Upper lobe of left lung (tissue), 4 donors: ENCODE measurements at regions not wholly inside any gene's neighbourhood (a gene's known extent, or its start where the extent isn't known, plus 50 kb on each side); places are given as distances from the start of the nearest gene placed in this dataset.

Experiments used
- CTCF ChIP-seq, 6 experiments: fragments of 450-650 bp in 4 of 6; fragments of 200-600 bp in 2 of 6; sonication (generic) in 2 of 6; IDR thresholded peaks; one replicate each; pipeline ENCODE4 v1.5.1; 2016 to 2019; ENCODE audit warnings: antibody characterized with exemption in 6 of 6
- POLR2A ChIP-seq, 4 donors: fragments of 450-650 bp; IDR thresholded peaks; one replicate each; pipeline ENCODE4 v1.5.1; 2016 to 2017; ENCODE audit warnings: antibody characterized with exemption in 4 of 4, mild to moderate bottlenecking in 2 of 4
- POLR2AphosphoS5 ChIP-seq, 2 donors: sonication (generic); formaldehyde crosslinking; IDR thresholded peaks; one replicate each; pipeline ENCODE4 v1.5.1; 2017; ENCODE audit warnings: antibody characterized with exemption in 2 of 2

DNA sequence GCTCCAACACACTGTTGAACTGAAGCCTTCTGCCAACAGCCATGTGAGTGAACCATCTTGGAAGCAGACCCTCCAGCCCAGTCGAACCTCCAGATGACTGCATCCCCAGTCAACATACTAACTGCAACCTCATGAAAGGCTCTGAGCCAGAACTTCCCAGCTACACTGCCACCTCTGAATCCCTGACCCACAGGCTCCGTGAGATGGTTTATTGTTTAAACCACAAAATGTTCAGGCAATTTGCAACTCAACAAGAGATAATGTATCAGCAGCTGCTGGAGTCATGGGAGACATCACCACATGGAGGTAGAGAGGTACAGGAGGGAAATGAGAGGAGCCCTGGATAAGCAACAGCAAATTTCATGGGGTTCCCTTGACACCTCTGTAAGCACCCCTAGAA, 266.4 kb upstream of the NBEA start:
- no peak for TF ChIP-seq CTCF (IDR thresholded peaks at IDR 0.05)
- no peak for TF ChIP-seq POLR2A (IDR thresholded peaks at IDR 0.05)
- no peak for TF ChIP-seq POLR2AphosphoS5 (IDR thresholded peaks at IDR 0.05)
